ENCODE measurements at regions not wholly inside any gene's neighbourhood (a gene's known extent, or its start where the extent isn't known, plus 50 kb on each side); places are given as distances from the start of the nearest gene placed in this dataset.

DNA sequence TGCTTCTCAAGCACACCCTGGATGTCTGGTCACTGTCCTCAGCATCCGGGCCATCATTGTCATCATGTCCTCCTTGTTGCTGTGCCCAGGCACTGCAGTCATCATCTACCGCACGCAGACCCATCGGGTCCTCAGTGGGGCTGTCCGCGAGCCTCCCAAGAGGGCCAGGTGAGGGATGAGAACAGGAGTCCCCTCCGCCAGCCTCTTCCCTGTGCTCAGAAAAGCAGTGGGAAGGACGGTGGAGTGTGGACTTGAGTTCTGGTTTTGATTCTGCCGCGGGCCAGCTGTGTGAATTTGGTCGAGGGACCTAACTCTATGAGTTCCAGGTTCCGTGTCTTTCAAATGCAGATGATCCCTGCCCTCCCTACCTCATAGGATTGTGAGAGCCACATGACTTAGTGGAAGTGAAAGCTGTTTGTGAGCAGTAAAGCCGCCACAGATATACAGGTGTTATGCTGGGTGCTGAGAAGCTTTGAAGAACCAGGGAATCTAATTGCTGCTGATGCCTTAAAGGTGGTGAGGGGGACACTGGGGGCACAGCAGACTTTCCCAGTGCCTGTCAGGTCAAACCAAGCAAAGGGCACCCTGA, 122.9 kb upstream of the RAP1B start:
- Histone ChIP-seq H3K36me3 (no peaks in the 10 kb centered on the region), H3K4me3 (ENCODE audit: low read depth, low read length) (no peak overlapping the region), H3K9me3 (no peaks in the 10 kb centered on the region), H3K4me1 (no peaks in the 10 kb centered on the region), H3K27me3 (no peaks in the 10 kb centered on the region)
- TF ChIP-seq CTCF (IDR thresholded peaks at IDR 0.05; ENCODE audit: low read depth, low read length) = no peak
- DNase-seq = no peak

- H3K36me3 ChIP-seq = no peaks in the 10 kb centered on the region
- no peaks in the 10 kb centered on the region for H3K4me1 ChIP-seq
- no peak for TF ChIP-seq CTCF (IDR thresholded peaks at IDR 0.05; ENCODE audit: low read depth, low read length)
- no peak for DNase-seq
- H3K9me3 ChIP-seq = no peaks in the 10 kb centered on the region
- no peak overlapping the region for H3K4me3 ChIP-seq (ENCODE audit: low read depth, low read length)
- H3K27me3 ChIP-seq = no peaks in the 10 kb centered on the region
Observed at GRCh38 chr12:68489273-68489672, 121.4 kb upstream of the RAP1B start.

GRCh38 chr12:68490476-68490875, 120.2 kb upstream of the RAP1B start:
- Histone ChIP-seq H3K27me3 (no peaks in the 10 kb centered on the region), H3K36me3 (no peaks in the 10 kb centered on the region), H3K4me1 (no peaks in the 10 kb centered on the region), H3K4me3 (ENCODE audit: low read depth, low read length) (no peak overlapping the region), H3K9me3 (no peaks in the 10 kb centered on the region)
- TF ChIP-seq CTCF (IDR thresholded peaks at IDR 0.05; ENCODE audit: low read depth, low read length) = no peak
- DNase-seq = no peak

DNA sequence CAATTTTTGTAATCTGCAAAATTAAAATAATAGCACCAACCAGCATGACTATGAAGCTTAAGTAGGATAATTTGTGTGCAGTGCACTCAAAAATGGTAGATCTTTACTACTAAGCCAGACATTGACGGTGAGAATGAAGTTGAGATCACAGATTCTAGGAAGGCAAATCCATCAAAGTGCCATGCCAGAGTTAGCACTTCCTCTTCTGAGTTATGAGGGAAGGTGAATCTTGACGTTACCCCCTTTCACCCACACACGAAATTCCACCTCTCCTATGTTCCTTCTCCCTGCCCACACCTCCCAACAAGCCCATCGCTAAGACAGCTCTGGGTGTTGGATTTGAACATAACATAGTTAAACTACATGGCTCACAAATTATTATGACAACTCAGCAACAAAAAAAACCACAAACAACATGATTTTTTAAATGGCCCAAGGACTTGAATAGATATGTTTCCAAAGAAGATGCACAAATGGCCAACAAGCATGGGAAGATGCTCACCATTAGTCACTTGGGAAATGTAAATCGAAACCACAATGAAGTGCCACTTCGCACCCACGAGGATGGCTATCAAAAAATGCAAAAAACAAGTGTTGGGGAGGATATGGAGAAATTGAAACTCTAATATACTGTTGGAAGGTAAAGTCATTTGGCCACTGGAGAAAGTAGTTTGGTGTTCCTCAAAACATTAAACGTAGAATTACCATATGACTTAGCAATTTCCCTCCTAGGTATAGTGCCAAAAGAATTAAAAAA, 119.3 kb upstream of the RAP1B start:
- no peaks in the 10 kb centered on the region for H3K9me3 ChIP-seq
- DNase-seq = no peak
- no peaks in the 10 kb centered on the region for H3K36me3 ChIP-seq
- H3K27me3 ChIP-seq = no peaks in the 10 kb centered on the region
- no peak for TF ChIP-seq CTCF (IDR thresholded peaks at IDR 0.05; ENCODE audit: low read depth, low read length)
- H3K4me1 ChIP-seq = no peaks in the 10 kb centered on the region
- no peak overlapping the region for H3K4me3 ChIP-seq (ENCODE audit: low read depth, low read length)

DNA sequence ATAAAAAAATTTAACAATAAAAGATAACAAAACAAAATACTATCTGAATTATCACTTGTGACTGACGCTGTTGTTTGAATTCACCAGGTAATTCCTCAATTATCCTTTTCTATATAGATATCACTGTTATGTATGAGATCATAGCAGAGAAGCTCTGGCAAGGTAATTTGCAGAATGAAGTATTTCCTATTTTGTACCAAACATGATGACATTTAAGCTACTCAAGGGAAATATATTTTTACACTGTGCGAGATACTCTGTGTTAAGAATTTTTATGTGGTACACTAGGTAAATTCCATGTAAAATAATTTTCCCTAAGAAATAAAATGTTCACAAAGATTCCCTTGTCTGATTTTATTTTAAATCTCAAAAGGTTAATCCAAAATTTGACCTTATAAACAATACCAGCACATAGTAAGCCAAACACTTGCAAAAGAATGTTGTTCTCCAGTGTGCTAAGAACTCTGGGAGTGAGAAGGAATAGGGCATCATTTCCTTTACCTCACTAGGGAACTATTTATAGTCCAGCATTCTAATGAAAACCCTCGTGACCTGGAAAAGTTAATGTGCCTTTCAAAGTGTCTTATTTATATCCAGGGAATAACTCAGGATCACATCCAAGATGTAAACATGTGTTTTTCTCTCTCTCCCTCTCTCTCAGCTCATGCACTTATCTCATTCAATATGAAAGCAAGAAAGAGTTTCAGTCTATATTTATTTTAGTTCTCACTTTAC, 115.2 kb upstream of the RAP1B start:
- H3K27me3 ChIP-seq = no peaks in the 10 kb centered on the region; the same call in 1 of the 2 replicates
- DNase-seq = no peak
- no peak for TF ChIP-seq CTCF (IDR thresholded peaks at IDR 0.05; ENCODE audit: low read depth, low read length)
- no peaks in the 10 kb centered on the region for H3K4me1 ChIP-seq
- no peak overlapping the region for H3K4me3 ChIP-seq (ENCODE audit: low read depth, low read length)
- no peaks in the 10 kb centered on the region for H3K36me3 ChIP-seq
- no peaks in the 10 kb centered on the region for H3K9me3 ChIP-seq

DNA sequence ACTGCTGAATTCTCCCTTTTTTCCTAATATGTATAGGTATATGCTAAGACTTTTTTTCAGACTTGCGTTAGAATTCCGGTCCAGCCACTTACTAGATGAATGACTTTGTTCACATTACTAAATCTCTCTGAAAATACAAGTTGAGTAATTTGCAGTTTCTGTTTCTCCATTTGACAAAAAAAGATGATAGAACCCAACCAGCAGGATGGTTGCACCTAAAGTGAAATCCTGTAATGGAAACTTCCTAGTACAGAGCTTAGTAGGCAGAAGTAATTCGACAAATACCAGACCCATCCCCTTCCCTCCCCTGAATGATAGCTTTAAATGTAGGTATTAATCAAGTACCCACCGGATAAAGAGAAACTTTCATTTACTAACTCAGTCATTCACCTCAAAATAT, 113.6 kb upstream of the RAP1B start:
- no peak for TF ChIP-seq CTCF (IDR thresholded peaks at IDR 0.05; ENCODE audit: low read depth, low read length)
- no peaks in the 10 kb centered on the region; the same call in 1 of the 2 replicates for H3K27me3 ChIP-seq
- no peaks in the 10 kb centered on the region for H3K4me1 ChIP-seq
- H3K9me3 ChIP-seq = no peaks in the 10 kb centered on the region
- H3K4me3 ChIP-seq (ENCODE audit: low read depth, low read length) = no peak overlapping the region
- no peaks in the 10 kb centered on the region for H3K36me3 ChIP-seq
- no peak for DNase-seq

All from BE2C (cell line).